Spleen (tissue), 7 donors: ENCODE measurements at regions not wholly inside any gene's neighbourhood (a gene's known extent, or its start where the extent isn't known, plus 50 kb on each side); places are given as distances from the start of the nearest gene placed in this dataset.

ENCODE experiments used
- CTCF ChIP-seq, 11 experiments: fragments of 200-600 bp in 7 of 11; fragments of 450-650 bp in 4 of 11; sonication (generic) in 4 of 11; IDR thresholded peaks in 8 of 11; conservative IDR thresholded peaks in 3 of 11; 1 replicate in 7 of 11; 2 replicates in 4 of 11; pipeline versions ENCODE4 v1.4.0 to v1.8.0; 2016 to 2021; ENCODE audit warnings: antibody characterized with exemption in 11 of 11, inconsistent platforms in 4 of 11, mild to moderate bottlenecking in 1 of 11
- POLR2A ChIP-seq, 3 donors: fragments of 450-650 bp; IDR thresholded peaks; one replicate each; pipeline ENCODE4 v1.5.1; 2017; ENCODE audit warnings: antibody characterized with exemption in 3 of 3, mild to moderate bottlenecking in 1 of 3
- donor health status: DM: no; HTN: no; CAD: no; lungs with moderate emphysema.
- donor health status: DM: no; HTN: no; CAD: no.
- donor health status: DM: no; HTN: no; CAD: no.

- no peak for TF ChIP-seq POLR2A (IDR thresholded peaks at IDR 0.05)
- TF ChIP-seq CTCF (IDR thresholded peaks at IDR 0.05 in 8 of 11, conservative IDR thresholded peaks at IDR 0.05 in 3 of 11): no peak
Measured at GRCh38 chr6:1215023-1215422, 96.9 kb upstream of the FOXQ1 start.
